HepG2 (cell line): ENCODE measurements at regions not wholly inside any gene's neighbourhood (a gene's known extent, or its start where the extent isn't known, plus 50 kb on each side); places are given as distances from the start of the nearest gene placed in this dataset.
A peak's percentile ranks its signal among the peaks of the same experiment; 100 is the strongest.

ENCODE experiments used
- ATAC-seq: fragments of 200-7000 bp; cut with Tn5 transposase; 3 replicates; pipeline ENCODE4 v1.9.1; 2020; ENCODE audit warnings: mild to moderate bottlenecking, moderate library complexity
- BruUV-seq: library from RNA; stranded (reverse); fragments of 400-500 nt; replicated peaks from 2 replicates; lab custom pipeline; 2021; lab: Mats Ljungman, UMichigan
- CTCF ChIA-PET: fragments of 300-600 bp; formaldehyde crosslinking; extraction: SDS; loops from one replicate; lab custom pipeline; 2021; ENCODE audit warnings: low total read pairs, inconsistent platforms, low intra/inter-chr PET ratio; lab: Yijun Ruan, JAX
- POLR2A ChIA-PET: fragments of 350-600 bp; sonication (Branson Sonifier 250); formaldehyde crosslinking; loops from one replicate; lab custom pipeline; 2020; ENCODE audit warnings: antibody characterized with exemption, inconsistent platforms; lab: Yijun Ruan, JAX
- DNase-seq: peaks from one replicate; pipeline ENCODE4 v3.0.0-alpha.2; 2015; ENCODE audit warnings: low spot score
- FAIRE-seq: peaks from 3 replicates; lab custom pipeline; 2011; peaks lifted over from hg19 to GRCh38; lab: Jason Lieb, UNC
- H2AFZ ChIP-seq: one replicate; pipeline ENCODE4 v1.6.1; 2011; ENCODE audit warnings: low read length, inconsistent platforms
- H3K27ac ChIP-seq: fragments of 300-600 bp; 3 replicates; pipeline ENCODE4 v1.8.0; 2011; ENCODE audit warnings: mixed run types, mild to moderate bottlenecking, mixed read lengths, low read length, inconsistent platforms; ENCODE audit not compliant: insufficient read depth; ENCODE audit errors: extremely low read length
- H3K27me3 ChIP-seq, 2 experiments: fragments of 200-600 bp in 1 of 2; 2 replicates in 1 of 2; 3 replicates in 1 of 2; pipeline versions ENCODE4 v1.6.0 to v1.8.0; 2011; ENCODE audit warnings: low read length in 2 of 2, mild to moderate bottlenecking in 2 of 2, moderate library complexity in 2 of 2, inconsistent platforms in 1 of 2; ENCODE audit not compliant: insufficient read depth in 2 of 2, control insufficient read depth in 1 of 2
- H3K36me3 ChIP-seq, 2 experiments: fragments of 200-600 bp in 1 of 2; replicated peaks in 1 of 2; 2 replicates in 1 of 2; 3 replicates in 1 of 2; pipeline versions ENCODE4 v1.5.1 to v1.8.0; 2011; ENCODE audit warnings: low read length in 2 of 2, inconsistent platforms in 1 of 2; ENCODE audit not compliant: insufficient read depth in 2 of 2, control insufficient read depth in 1 of 2
- H3K4me1 ChIP-seq: 2 replicates; pipeline ENCODE4 v1.5.1; 2012; ENCODE audit warnings: low read length, inconsistent platforms; ENCODE audit not compliant: insufficient read depth
- H3K4me2 ChIP-seq: 2 replicates; pipeline ENCODE4 v1.6.0; 2011; ENCODE audit warnings: low read depth, low read length, inconsistent platforms
- H3K4me3 ChIP-seq, 3 experiments: fragments of 200-600 bp in 1 of 3; sonication (generic), shearing (Covaris generic) in 1 of 3; replicated peaks in 1 of 3; 2 replicates each; pipeline ENCODE4 v1.5.1; 2011 to 2016; ENCODE audit warnings: low read length in 3 of 3, inconsistent platforms in 2 of 3, low read depth in 2 of 3, mild to moderate bottlenecking in 2 of 3, control low read depth in 1 of 3, mixed read lengths in 1 of 3; ENCODE audit not compliant: insufficient read depth in 1 of 3
- H3K79me2 ChIP-seq: one replicate; pipeline ENCODE4 v1.6.1; 2011; ENCODE audit warnings: low read length, inconsistent platforms; ENCODE audit not compliant: insufficient read depth
- H3K9ac ChIP-seq: 2 replicates; pipeline ENCODE4 v1.6.0; 2011; ENCODE audit warnings: mild to moderate bottlenecking, low read depth, low read length, inconsistent platforms; ENCODE audit not compliant: insufficient read depth
- H3K9me3 ChIP-seq: 2 replicates; pipeline ENCODE4 v1.5.1; 2012; ENCODE audit warnings: mild to moderate bottlenecking, low read length
- H4K20me1 ChIP-seq: 2 replicates; pipeline ENCODE4 v1.6.0; 2011; ENCODE audit warnings: inconsistent platforms, mild to moderate bottlenecking, low read length, moderate library complexity; ENCODE audit not compliant: insufficient read depth
- GZF1 ChIP-seq: sonication (generic); formaldehyde crosslinking; IDR thresholded peaks from 2 replicates; pipeline ENCODE4 v1.5.1; 2020; ENCODE audit warnings: mild to moderate bottlenecking, missing genetic modification reagents
- NR2F6 ChIP-seq, 2 experiments: IDR thresholded peaks; 2 replicates each; pipeline ENCODE4 v1.6.1; 2016; ENCODE audit warnings: antibody characterized with exemption in 1 of 2, mild to moderate bottlenecking in 1 of 2
- ZNF687 ChIP-seq: sonication (generic); formaldehyde crosslinking; IDR thresholded peaks from 2 replicates; pipeline ENCODE4 v1.5.1; 2020; ENCODE audit warnings: mild to moderate bottlenecking, missing genetic modification reagents, moderate library complexity
- WGBS: methylation state at CpG from one replicate; pipeline ENCODE4 v1.1.6; 2017; ENCODE audit warnings: low lambda C conversion rate; 5-methylcytosine and 5-hydroxymethylcytosine counted together
- in situ Hi-C: cut with HindIII; loops from 2 replicates; pipeline ENCODE4 v1.10.0; 2017; ENCODE audit warnings: low pct_unique_long_range_greater_than_20kb; ENCODE audit not compliant: extremely low pct_ligation_motif_present
- intact Hi-C: fragments of 100-400 bp; cut with micrococcal nuclease; formaldehyde crosslinking; loops from one replicate; pipeline ENCODE4 v1.10.0; 2022; ENCODE audit not compliant: unreplicated experiment

GRCh38 chr18:22276334-22276713, 106.9 kb downstream of the GATA6 start:
- no TSS peak for BruUV-seq
- no peaks in the 10 kb centered on the region for H3K9me3 ChIP-seq
- no peak overlapping the region for H3K4me3 ChIP-seq
- H3K27me3 ChIP-seq: no peaks in the 10 kb centered on the region; a peak in 1 of 5 replicates
- no peaks in the 10 kb centered on the region for H3K79me2 ChIP-seq
- H3K27ac ChIP-seq: no peak overlapping the region
- no peaks in the 10 kb centered on the region for H4K20me1 ChIP-seq
- peaks cover 12% of the 10 kb centered on the region for H3K4me1 ChIP-seq
- H2AFZ ChIP-seq: no peak overlapping the region
- POLR2A ChIA-PET: no interaction called here
- DNase-seq (no peak), ATAC-seq (peak; percentile 39), FAIRE-seq (no peak)
- 47% methylated on average over 4 of the region's 7 CpGs for WGBS
- in situ Hi-C loops (no loop called here), intact Hi-C loops (no loop called here)
- no peak overlapping the region for H3K4me2 ChIP-seq
- CTCF ChIA-PET: no interaction called here
- H3K9ac ChIP-seq: no peak overlapping the region
- no peaks in the 10 kb centered on the region for H3K36me3 ChIP-seq
- TF ChIP-seq ZNF687 (peak; percentile 22; the same call in 1 of the 2 replicates), GZF1 (CRISPR knock-in tag) (no peak), NR2F6 (IDR thresholded peaks at IDR 0.05) (0 out of 2 replicates have a peak, but pooled peaks have one; percentile 22), NR2F6 (CRISPR knock-in tag; IDR thresholded peaks at IDR 0.05) (no peak)
